Activated CD8-positive, alpha-beta memory T cell treated with anti-CD3 and anti-CD28 coated beads, Interleukin-2, amount 50 U/mL, for 24 hours (primary cell): ENCODE measurements at regions not wholly inside any gene's neighbourhood (a gene's known extent, or its start where the extent isn't known, plus 50 kb on each side); places are given as distances from the start of the nearest gene placed in this dataset.

Experiments
- DNase-seq: peaks from one replicate; pipeline ENCODE4 v3.0.0-alpha.2; 2020; ENCODE audit errors: extremely low read depth

DNA sequence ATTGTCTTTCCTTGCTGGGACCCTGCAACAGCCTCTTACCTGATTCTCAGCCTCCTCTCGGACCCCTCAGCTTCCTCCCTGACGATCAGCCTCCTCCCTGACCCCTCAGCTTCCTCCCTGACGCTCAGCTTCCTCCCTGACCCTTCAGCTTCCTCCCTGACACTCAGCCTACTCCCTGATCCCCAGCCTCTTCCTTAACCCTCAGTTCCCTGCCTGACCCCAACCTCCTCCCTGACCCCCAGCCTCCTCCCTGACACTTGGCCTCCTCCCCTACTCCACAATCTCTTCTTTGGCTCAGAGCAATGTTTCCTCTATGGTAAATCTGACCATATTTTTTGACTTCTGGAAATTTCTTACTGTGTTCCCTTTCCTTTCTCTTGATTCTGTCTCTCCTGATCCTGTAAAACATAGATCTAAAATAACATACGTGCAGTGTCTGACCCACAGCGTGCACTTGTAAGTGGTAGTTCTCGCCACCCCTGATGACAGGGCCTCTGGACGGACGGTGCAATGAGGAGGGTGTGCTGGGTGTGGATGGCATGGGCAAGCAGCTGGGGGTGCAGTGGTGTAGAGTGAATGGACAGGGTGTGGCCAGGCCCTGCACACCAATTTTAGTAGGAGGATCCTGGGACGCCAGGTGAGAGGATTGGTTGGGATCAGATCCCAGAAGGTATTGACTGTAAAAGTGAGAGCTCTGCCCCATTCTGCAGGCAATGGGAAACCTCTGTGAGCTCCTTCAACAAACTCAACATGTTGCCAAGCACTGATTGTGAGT is 264.1 kb downstream of the FOXD2 start:
- no peak for DNase-seq

DNA sequence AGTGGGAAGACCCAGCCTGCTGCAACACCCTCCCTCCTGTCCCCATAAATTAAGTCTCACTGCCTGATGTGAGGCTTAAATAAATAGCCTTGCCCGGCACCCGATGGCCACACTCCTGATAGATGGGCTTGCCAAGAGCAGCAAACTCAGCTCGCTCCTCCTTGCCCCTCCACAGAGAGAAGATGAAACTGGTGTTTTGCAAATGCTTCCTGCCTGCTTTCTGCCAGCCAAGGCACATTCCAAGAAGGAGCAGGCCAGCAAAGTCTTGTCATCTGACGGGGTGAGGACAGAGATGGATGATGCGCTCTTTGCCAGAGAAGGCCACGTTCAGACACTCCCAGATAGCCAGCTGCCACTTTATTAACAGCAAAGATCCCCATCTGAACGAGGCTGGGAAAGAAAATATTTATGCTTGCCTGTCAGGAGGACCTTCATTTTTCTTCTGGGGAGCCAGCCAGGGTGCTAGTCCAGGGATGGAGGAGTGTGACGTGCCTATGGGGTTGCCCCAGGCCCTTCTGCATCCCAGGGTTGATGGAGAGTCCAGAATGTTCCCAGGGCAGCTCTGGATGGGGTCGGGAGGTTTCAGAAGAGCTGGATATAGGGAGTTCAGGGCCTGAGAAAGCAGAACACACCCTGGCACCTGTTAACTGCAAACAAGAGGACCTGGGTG is 265.4 kb downstream of the FOXD2 start:
- DNase-seq: no peak

DNA sequence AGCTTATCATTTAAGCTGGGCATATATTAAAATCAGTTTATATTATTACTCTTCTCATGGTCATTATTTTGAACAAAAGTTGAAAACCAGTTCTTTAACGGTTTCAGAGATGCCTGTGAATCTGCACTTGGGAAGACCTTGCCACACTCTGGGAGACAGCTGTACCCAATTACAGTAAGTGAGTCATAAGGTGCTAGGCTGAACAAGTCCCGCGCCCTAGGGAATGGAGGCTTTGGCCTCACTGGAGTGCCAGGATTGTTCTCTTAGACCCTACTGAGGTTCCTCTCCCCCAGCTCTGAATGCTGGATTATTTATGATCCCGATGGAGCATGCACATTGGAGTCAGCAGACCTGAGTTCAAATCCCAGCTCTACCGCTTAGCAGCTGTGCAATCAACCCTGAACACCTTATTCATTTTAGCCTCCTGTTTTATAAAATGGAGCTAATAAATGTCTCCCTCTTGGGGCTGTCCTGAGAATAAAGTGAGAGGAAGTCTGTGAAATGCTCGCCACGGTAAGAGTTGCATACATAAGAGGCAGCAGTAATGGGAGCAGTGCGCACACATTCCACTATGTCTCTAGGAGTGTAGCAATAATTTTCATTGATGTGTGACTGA is 266.2 kb downstream of the FOXD2 start:
- no peak for DNase-seq

- no peak for DNase-seq
Observed at GRCh38 chr1:47705517-47706130, 267.8 kb downstream of the FOXD2 start.

DNA sequence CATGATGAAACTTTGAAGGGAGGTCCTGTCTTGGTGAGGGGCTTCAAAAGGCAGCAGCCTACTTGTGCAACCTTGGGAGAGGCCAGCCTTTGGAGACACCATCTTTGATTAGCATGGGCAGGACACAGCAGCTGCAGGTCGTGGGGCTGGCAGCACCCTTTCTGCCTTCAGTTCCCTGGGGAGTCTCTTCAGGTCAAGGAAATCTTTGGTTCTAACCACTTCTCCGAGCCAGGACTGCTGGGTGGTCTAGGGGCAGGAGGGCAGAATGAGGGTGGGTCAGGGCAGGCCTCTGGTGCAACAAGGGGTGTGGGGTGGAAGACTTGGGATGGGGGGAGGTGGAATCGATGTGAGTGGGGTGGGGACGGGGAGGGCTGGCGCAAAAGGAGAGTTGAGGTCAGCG is 269.7 kb downstream of the FOXD2 start:
- DNase-seq: no peak

GRCh38 chr1:47708019-47708535 is 270.2 kb downstream of the FOXD2 start:
- no peak for DNase-seq

- DNase-seq: no peak
Observed at GRCh38 chr1:47708658-47709018, 270.8 kb downstream of the FOXD2 start.

DNA sequence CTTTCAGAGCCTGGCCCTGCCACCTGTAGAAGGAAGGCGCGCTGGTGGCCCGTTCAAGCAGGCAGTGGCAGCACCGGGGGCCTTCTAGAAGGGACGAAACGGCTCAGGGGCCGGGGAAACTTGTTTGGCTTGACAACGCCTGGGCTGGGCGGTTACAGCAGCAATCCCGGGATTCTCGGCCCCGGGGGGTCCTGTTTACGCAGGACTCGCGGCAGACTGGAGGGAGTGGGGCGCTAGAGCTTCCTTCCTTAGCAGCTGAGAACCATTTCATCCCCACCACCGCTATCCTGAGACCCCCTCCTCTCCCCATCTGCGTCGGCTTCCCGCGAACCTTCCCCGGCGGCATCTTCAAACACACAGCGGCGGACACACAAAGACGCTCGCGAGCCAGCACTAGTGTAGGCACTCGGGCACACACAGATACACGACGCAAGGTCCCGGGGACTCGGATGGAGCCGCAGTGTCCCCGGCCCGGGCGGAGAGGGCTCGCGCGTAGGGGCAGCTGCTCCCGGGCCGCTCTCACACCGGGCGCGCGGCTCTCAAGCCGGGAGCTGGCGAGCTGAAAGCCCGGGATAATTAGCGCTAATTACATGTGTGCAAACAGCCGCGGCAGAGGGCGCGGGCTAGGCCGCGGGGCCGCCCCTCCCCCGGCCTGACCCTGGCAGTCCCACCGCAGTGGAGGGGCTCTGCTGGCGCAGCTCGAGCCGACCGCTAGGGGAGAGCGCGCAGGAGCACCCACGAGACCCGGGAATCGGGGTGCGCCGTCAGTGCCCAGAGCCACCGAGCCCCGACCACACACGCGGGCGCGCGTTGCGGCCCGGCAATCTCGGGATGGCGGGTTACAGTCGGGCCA is 271.4 kb downstream of the FOXD2 start:
- DNase-seq: no peak

- DNase-seq: no peak
Observed at GRCh38 chr1:47709872-47710231, 272.0 kb downstream of the FOXD2 start.

GRCh38 chr1:47710329-47711071 is 272.7 kb downstream of the FOXD2 start:
- DNase-seq: peak; percentile 12
